Skeletal muscle satellite cell (primary cell): ENCODE measurements at regions not wholly inside any gene's neighbourhood (a gene's known extent, or its start where the extent isn't known, plus 50 kb on each side); places are given as distances from the start of the nearest gene placed in this dataset.
"Not testable (repeated sequence)": the region's sequence is repeated elsewhere in the genome, so short reads cannot be mapped to it uniquely, and the experiment has no call there.

Source experiments
- H3K27me3 ChIP-seq: 2 replicates; pipeline ENCODE4 v1.7.0; 2013; ENCODE audit warnings: low read length; ENCODE audit not compliant: control insufficient read depth, insufficient read depth
- H3K36me3 ChIP-seq: 2 replicates; pipeline ENCODE4 v1.7.0; 2013; ENCODE audit warnings: mild to moderate bottlenecking, control low read depth, low read length; ENCODE audit not compliant: insufficient read depth
- H3K4me1 ChIP-seq: 2 replicates; pipeline ENCODE4 v1.7.0; 2013; ENCODE audit warnings: low read length; ENCODE audit not compliant: control insufficient read depth, insufficient read depth
- H3K4me2 ChIP-seq: 2 replicates; pipeline ENCODE4 v1.7.0; 2013; ENCODE audit warnings: mild to moderate bottlenecking, low read length
- H3K4me3 ChIP-seq: 2 replicates; pipeline ENCODE4 v1.7.0; 2013; ENCODE audit warnings: low read length
- H3K9ac ChIP-seq: 2 replicates; pipeline ENCODE4 v1.7.0; 2013; ENCODE audit warnings: mild to moderate bottlenecking, low read depth, low read length, moderate library complexity
- H3K9me3 ChIP-seq: replicated peaks from 2 replicates; pipeline ENCODE4 v1.7.0; 2013; ENCODE audit warnings: mild to moderate bottlenecking, control low read depth, low read length

DNA sequence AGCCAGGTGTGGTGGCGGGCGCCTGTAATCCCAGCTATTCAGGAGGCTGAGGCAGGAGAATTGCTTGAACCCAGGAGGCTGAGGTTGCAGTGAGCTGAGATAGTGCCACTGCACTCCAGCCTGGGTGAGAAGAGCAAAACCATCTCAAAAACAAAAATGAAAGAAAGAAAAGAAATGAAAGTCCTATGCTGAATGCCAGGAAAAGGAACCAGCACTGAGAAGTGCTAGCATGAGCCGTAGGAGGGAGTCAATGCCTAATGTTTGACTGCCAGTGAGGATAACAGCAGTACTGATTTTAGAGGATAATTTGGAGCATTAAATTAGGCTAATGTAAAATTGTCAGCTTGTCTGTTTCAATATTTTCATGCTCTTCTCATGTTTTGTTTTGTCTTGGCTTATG lies 472.8 kb downstream of the GADD45G start:
- not testable (repeated sequence) for H3K4me1 ChIP-seq, H3K36me3 ChIP-seq, H3K4me3 ChIP-seq, H3K9ac ChIP-seq, H3K9me3 ChIP-seq, H3K4me2 ChIP-seq, H3K27me3 ChIP-seq

DNA sequence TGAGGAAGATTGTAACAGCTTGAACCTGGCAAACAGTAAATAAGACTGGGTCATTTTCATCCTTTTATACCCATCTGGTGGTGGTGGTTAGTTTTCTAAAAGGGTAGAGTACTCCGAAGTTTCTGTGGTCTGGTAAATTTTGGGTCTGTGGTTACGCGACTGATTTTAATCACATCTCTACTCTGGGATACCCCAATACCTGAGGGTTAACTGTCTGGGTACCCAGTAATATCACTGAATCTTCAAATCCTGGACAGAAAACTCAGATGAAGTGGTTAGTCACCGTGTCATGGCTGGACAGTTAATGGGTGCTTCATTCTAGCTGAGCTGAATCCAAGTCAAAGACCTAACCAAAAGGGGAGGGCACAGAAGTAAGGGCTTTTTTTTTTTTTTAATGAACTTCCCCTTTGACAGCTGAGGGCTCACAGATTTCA lies 474.2 kb downstream of the GADD45G start:
- Histone ChIP-seq H3K9ac (no peak overlapping the region), H3K36me3 (no peaks in the 10 kb centered on the region), H3K4me1 (no peaks in the 10 kb centered on the region), H3K27me3 (peaks cover 6% of the 10 kb centered on the region), H3K9me3 (no peaks in the 10 kb centered on the region), H3K4me2 (no peak overlapping the region), H3K4me3 (no peak overlapping the region)

- Histone ChIP-seq H3K9ac (no peak overlapping the region), H3K36me3 (no peaks in the 10 kb centered on the region), H3K9me3 (no peaks in the 10 kb centered on the region), H3K27me3 (peaks cover 3% of the 10 kb centered on the region), H3K4me3 (no peak overlapping the region), H3K4me1 (no peaks in the 10 kb centered on the region), H3K4me2 (no peak overlapping the region)
Measured at GRCh38 chr9:90085633-90086032, 480.8 kb downstream of the GADD45G start.

DNA sequence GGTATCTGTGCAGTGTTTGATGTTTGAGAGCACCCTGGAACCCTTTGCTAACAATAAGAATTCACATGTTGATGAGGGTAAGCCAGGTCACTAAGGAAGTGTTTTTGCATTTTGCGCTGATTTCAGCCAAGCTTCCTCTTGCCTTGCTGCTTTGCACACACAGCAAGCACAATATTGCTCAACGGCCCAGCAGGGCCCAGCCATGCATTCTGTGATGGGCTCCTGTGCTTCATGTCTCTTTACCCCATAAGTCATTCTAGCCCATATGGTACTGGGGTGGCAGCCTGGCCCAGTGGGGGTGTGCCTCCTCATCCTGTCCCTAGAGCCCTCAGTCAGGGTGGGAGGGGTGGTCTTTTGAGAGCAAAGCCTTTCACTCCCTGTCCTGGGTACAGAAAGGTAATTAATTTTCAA lies 481.3 kb downstream of the GADD45G start:
- Histone ChIP-seq H3K27me3 (peaks cover 3% of the 10 kb centered on the region), H3K36me3 (no peaks in the 10 kb centered on the region), H3K9me3 (no peaks in the 10 kb centered on the region), H3K4me3 (no peak overlapping the region), H3K4me1 (no peaks in the 10 kb centered on the region), H3K4me2 (no peak overlapping the region), H3K9ac (no peak overlapping the region)

GRCh38 chr9:90088434-90088833 lies 483.6 kb downstream of the GADD45G start:
- Histone ChIP-seq H3K27me3 (peaks cover 3% of the 10 kb centered on the region), H3K9me3 (no peaks in the 10 kb centered on the region), H3K4me2 (no peak overlapping the region), H3K36me3 (no peaks in the 10 kb centered on the region), H3K4me3 (no peak overlapping the region), H3K9ac (no peak overlapping the region), H3K4me1 (no peaks in the 10 kb centered on the region)

GRCh38 chr9:90088856-90089255 lies 484.0 kb downstream of the GADD45G start:
- Histone ChIP-seq H3K4me1 (no peaks in the 10 kb centered on the region), H3K27me3 (peaks cover 3% of the 10 kb centered on the region), H3K4me3 (no peak overlapping the region), H3K9ac (no peak overlapping the region), H3K4me2 (no peak overlapping the region), H3K36me3 (no peaks in the 10 kb centered on the region), H3K9me3 (no peaks in the 10 kb centered on the region)

- Histone ChIP-seq H3K4me2 (no peak overlapping the region), H3K4me3 (no peak overlapping the region), H3K36me3 (no peaks in the 10 kb centered on the region), H3K4me1 (no peaks in the 10 kb centered on the region), H3K9ac (no peak overlapping the region), H3K27me3 (peaks cover 3% of the 10 kb centered on the region), H3K9me3 (no peaks in the 10 kb centered on the region)
Measured at GRCh38 chr9:90090997-90091396, 486.2 kb downstream of the GADD45G start.

GRCh38 chr9:90092508-90092907 lies 487.7 kb downstream of the GADD45G start:
- Histone ChIP-seq H3K36me3 (no peaks in the 10 kb centered on the region), H3K9me3 (no peaks in the 10 kb centered on the region), H3K4me1 (no peaks in the 10 kb centered on the region), H3K4me3 (no peak overlapping the region), H3K9ac (no peak overlapping the region), H3K27me3 (peaks cover 3% of the 10 kb centered on the region), H3K4me2 (no peak overlapping the region)

GRCh38 chr9:90095682-90096081 lies 490.9 kb downstream of the GADD45G start:
- H3K4me3 ChIP-seq, result no peak overlapping the region
- H3K4me1 ChIP-seq, result no peaks in the 10 kb centered on the region
- H3K9me3 ChIP-seq, result no peaks in the 10 kb centered on the region
- H3K27me3 ChIP-seq, result no peaks in the 10 kb centered on the region
- no peak overlapping the region for H3K4me2 ChIP-seq
- no peak overlapping the region for H3K9ac ChIP-seq
- no peaks in the 10 kb centered on the region for H3K36me3 ChIP-seq

DNA sequence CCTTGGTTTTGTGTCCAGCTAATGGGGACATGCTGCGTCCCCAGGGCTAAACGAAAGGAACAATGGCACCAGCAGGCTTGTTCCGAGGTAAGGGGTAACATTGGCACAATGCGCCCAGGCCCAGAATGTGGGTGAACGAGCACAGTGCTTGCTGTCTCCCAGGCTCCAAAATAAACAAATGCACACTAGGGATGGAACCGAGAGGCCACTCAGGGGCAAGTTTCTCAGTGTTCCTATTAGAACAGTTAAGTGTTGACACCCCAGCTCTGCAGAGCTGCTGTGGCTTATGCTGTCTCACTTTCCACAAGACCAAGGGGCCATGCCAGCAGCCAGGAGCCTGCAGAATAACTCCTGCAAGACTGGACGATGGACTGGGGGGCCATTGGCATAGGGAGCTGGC lies 492.4 kb downstream of the GADD45G start:
- H3K9me3 ChIP-seq, result no peaks in the 10 kb centered on the region
- no peak overlapping the region for H3K9ac ChIP-seq
- no peak overlapping the region for H3K4me2 ChIP-seq
- no peak overlapping the region for H3K4me3 ChIP-seq
- H3K4me1 ChIP-seq, result no peaks in the 10 kb centered on the region
- no peaks in the 10 kb centered on the region for H3K27me3 ChIP-seq
- no peaks in the 10 kb centered on the region for H3K36me3 ChIP-seq

DNA sequence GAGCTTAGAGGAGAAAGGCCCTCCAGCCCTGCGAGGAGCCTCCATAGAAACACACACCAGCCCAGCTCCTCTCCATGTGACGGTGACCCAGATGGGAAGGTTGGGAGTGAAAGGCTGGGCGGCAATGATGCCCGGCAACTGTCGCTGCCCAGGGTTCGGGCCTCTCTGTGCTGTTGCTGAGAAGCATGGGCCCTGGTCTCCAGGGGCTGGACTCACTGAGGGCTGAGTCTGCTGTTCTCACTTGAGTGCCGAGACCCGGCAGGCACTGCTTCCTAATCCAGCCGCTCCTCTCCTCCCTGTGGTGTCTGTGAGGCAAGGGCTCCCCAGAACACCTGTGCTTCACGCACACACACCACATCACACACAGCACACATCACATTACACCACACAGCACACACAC lies 493.6 kb downstream of the GADD45G start:
- H3K27me3 ChIP-seq, result no peaks in the 10 kb centered on the region
- no peak overlapping the region for H3K9ac ChIP-seq
- H3K9me3 ChIP-seq, result no peaks in the 10 kb centered on the region
- no peak overlapping the region for H3K4me3 ChIP-seq
- no peaks in the 10 kb centered on the region for H3K4me1 ChIP-seq
- H3K36me3 ChIP-seq, result no peaks in the 10 kb centered on the region
- no peak overlapping the region for H3K4me2 ChIP-seq

DNA sequence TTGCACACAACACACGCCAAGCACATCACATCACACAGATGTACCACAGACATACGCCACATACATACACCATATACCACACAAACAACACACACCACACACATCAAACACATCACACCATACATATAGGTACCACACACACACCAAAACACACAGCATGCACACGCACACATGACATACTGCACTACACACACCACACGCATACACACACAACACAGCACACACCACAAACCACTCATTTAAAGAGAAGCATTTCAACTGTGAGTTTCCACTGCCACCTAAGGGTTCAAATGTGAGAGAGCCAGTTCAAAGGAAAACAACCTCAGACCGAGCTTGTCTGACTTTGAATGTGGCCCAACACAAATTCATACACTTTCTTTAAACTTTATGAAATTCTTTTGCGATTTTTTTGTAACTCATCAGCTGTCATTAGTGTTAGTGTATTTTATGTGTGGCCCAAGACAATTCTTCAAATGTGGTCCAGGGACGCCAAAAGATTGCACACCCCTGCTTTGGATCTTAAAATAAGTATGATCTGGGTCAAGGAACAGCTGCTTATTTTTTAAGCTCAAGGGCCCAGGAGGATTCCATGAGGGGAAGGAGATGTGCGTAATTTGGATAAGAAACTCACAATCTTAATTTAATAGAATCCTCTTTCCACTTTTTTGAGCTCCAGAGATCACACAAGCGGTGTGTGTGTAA lies 494.6 kb downstream of the GADD45G start:
- no peak overlapping the region for H3K9ac ChIP-seq
- H3K27me3 ChIP-seq, result no peaks in the 10 kb centered on the region
- no peak overlapping the region for H3K4me2 ChIP-seq
- no peaks in the 10 kb centered on the region for H3K9me3 ChIP-seq
- no peaks in the 10 kb centered on the region for H3K36me3 ChIP-seq
- no peak overlapping the region for H3K4me3 ChIP-seq
- no peaks in the 10 kb centered on the region for H3K4me1 ChIP-seq
